PC-3 (cell line): ENCODE measurements at regions not wholly inside any gene's neighbourhood (a gene's known extent, or its start where the extent isn't known, plus 50 kb on each side); places are given as distances from the start of the nearest gene placed in this dataset.

Experiments
- ATAC-seq: fragments of 200-7000 bp; cut with Tn5 transposase; 2 replicates; pipeline ENCODE4 v1.9.1; 2020; ENCODE audit warnings: mild to moderate bottlenecking, moderate library complexity
- BruUV-seq: library from RNA; stranded (reverse); fragments of 400-500 nt; replicated peaks from 2 replicates; lab custom pipeline; 2021; lab: Mats Ljungman, UMichigan
- CTCF ChIA-PET: fragments of 300-600 bp; sonication (Branson Sonifier 250); formaldehyde crosslinking; loops from one replicate; lab custom pipeline; 2022; ENCODE audit warnings: antibody characterized with exemption; lab: Charles Lee
- POLR2A ChIA-PET: fragments of 300-600 bp; sonication (Branson Sonifier 250); formaldehyde crosslinking; loops from one replicate; lab custom pipeline; 2022; ENCODE audit warnings: antibody characterized with exemption; ENCODE audit not compliant: unreplicated experiment; lab: Charles Lee
- DNase-seq: peaks from one replicate; pipeline ENCODE4 v3.0.0-alpha.2; 2015
- H2AFZ ChIP-seq: fragments of 300-600 bp; sonication (generic); 2 replicates; pipeline ENCODE4 v1.6.0; 2016; ENCODE audit warnings: antibody characterized with exemption, low read length
- H3F3A ChIP-seq: fragments of 300-600 bp; sonication (generic); one replicate; pipeline ENCODE4 v1.6.0; 2017; ENCODE audit warnings: antibody characterized with exemption, low read length, control low read depth, mild to moderate bottlenecking; ENCODE audit not compliant: unreplicated experiment
- H3K27ac ChIP-seq: fragments of 300-600 bp; sonication (generic); 2 replicates; pipeline ENCODE4 v1.5.1; 2016; ENCODE audit warnings: mild to moderate bottlenecking, low read length
- H3K27me3 ChIP-seq: fragments of 300-600 bp; sonication (generic); 2 replicates; pipeline ENCODE4 v1.6.1; 2016; ENCODE audit warnings: low read length, mixed read lengths
- H3K36me3 ChIP-seq: fragments of 300-600 bp; sonication (generic); 2 replicates; pipeline ENCODE4 v1.6.1; 2016; ENCODE audit warnings: low read depth, mixed run types, low read length, mixed read lengths
- H3K4me1 ChIP-seq: fragments of 300-600 bp; sonication (generic); 2 replicates; pipeline ENCODE4 v1.5.1; 2016; ENCODE audit warnings: low read length; ENCODE audit not compliant: insufficient read depth
- H3K4me2 ChIP-seq: fragments of 300-600 bp; sonication (generic); 2 replicates; pipeline ENCODE4 v1.6.0; 2016; ENCODE audit warnings: low read length
- H3K4me3 ChIP-seq: fragments of 300-600 bp; sonication (generic); 2 replicates; pipeline ENCODE4 v1.5.1; 2016; ENCODE audit warnings: mild to moderate bottlenecking, low read length, mixed read lengths
- H3K79me2 ChIP-seq: fragments of 300-600 bp; sonication (generic); 2 replicates; pipeline ENCODE4 v1.6.1; 2017; ENCODE audit warnings: low read length, mixed read lengths
- H3K9ac ChIP-seq: fragments of 300-600 bp; sonication (generic); 2 replicates; pipeline ENCODE4 v1.6.0; 2016; ENCODE audit warnings: mild to moderate bottlenecking, low read length
- H3K9me2 ChIP-seq: fragments of 300-600 bp; sonication (generic); replicated peaks from 2 replicates; pipeline ENCODE4 v1.6.1; 2016; ENCODE audit warnings: mixed run types, low read length, mixed read lengths
- H3K9me3 ChIP-seq: fragments of 300-600 bp; sonication (generic); 2 replicates; pipeline ENCODE4 v1.6.1; 2016; ENCODE audit warnings: low read length, mixed read lengths
- H4K20me1 ChIP-seq: fragments of 300-600 bp; sonication (generic); 2 replicates; pipeline ENCODE4 v1.6.1; 2016; ENCODE audit warnings: low read length, mixed read lengths
- EZH2 ChIP-seq: fragments of 300-600 bp; sonication (generic); IDR thresholded peaks from one replicate; pipeline ENCODE4 v1.6.1; 2017; ENCODE audit warnings: antibody characterized with exemption, mild to moderate bottlenecking, low read length; ENCODE audit not compliant: unreplicated experiment
- EZH2phosphoT487 ChIP-seq: fragments of 300-600 bp; sonication (generic); IDR thresholded peaks from 2 replicates; pipeline ENCODE4 v1.6.1; 2018; ENCODE audit warnings: mild to moderate bottlenecking, antibody characterized with exemption, low read length, borderline replicate concordance
- intact Hi-C: fragments of 100-400 bp; cut with micrococcal nuclease; formaldehyde crosslinking; loops from 2 replicates; pipeline ENCODE4 v1.9.0; 2023
- TF ChIP-seq, protein P1 (sequence below): fragments of 300-600 bp; sonication (generic); conservative IDR thresholded peaks from 2 replicates; pipeline ENCODE4 v1.5.1; 2017; ENCODE audit warnings: antibody characterized with exemption, low read depth, mild to moderate bottlenecking, low read length

- POLR2A ChIA-PET, result no interaction called here
- peaks cover 26% of the 10 kb centered on the region for H3K27me3 ChIP-seq
- H4K20me1 ChIP-seq, result no peaks in the 10 kb centered on the region
- BruUV-seq, result no TSS peak
- H3K79me2 ChIP-seq, result no peaks in the 10 kb centered on the region
- H3K4me3 ChIP-seq, result no peak overlapping the region
- CTCF ChIA-PET, result no interaction called here
- H3K4me2 ChIP-seq, result no peak overlapping the region
- no peak for TF ChIP-seq EZH2phosphoT487
- TF ChIP-seq EZH2, result no peak
- intact Hi-C loops, result no loop called here
- no peak overlapping the region for H3K27ac ChIP-seq
- no peaks in the 10 kb centered on the region for H3K4me1 ChIP-seq
- no peaks in the 10 kb centered on the region for H3K9me2 ChIP-seq
- H3K36me3 ChIP-seq, result no peaks in the 10 kb centered on the region
- no peak overlapping the region for H2AFZ ChIP-seq
- H3K9me3 ChIP-seq, result no peaks in the 10 kb centered on the region
- no peak for DNase-seq
- no peaks in the 10 kb centered on the region for H3F3A ChIP-seq
- H3K9ac ChIP-seq, result no peak overlapping the region
- no peak for ATAC-seq
Measured at GRCh38 chr3:152618529-152618928, 216.4 kb upstream of the P2RY1 start.

DNA sequence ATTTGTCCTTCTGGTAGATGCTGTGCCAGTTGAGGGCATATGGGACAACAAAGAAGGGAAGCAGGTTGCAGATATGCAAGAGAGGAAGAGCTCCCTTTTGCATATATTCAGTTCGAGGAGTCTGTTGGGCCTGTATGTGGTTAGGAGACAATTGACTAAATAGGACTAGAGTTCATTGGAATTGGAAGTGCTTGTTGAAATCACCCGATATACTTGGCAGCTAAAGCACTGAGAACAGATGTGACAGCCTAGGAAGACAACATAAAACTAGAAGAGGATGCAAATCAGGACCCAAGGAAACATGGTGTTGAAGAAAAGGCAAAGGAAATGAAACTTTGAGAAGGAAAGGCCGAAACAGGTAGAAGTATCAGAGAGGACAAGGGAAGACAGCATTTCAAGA is 215.2 kb upstream of the P2RY1 start:
- Histone ChIP-seq H3K9ac (no peak overlapping the region), H3K27me3 (peaks cover 36% of the 10 kb centered on the region), H4K20me1 (no peaks in the 10 kb centered on the region), H3K36me3 (no peaks in the 10 kb centered on the region), H3K4me2 (no peak overlapping the region), H2AFZ (no peak overlapping the region), H3K4me1 (no peaks in the 10 kb centered on the region), H3K27ac (no peak overlapping the region), H3K9me3 (no peaks in the 10 kb centered on the region), H3K79me2 (no peaks in the 10 kb centered on the region), H3K4me3 (no peak overlapping the region), H3K9me2 (no peaks in the 10 kb centered on the region), H3F3A (no peaks in the 10 kb centered on the region)
- CTCF ChIA-PET, result interaction anchor here (0.6 kb wide), 1 partner anchor 106 kb away, joined by 3 read pairs; no protein-coding TSS in a partner anchor
- POLR2A ChIA-PET, result no interaction called here
- DNase-seq (no peak), ATAC-seq (no peak)
- BruUV-seq, result no TSS peak
- TF ChIP-seq EZH2 (no peak), EZH2phosphoT487 (no peak)
- TF ChIP-seq, protein P1, sequence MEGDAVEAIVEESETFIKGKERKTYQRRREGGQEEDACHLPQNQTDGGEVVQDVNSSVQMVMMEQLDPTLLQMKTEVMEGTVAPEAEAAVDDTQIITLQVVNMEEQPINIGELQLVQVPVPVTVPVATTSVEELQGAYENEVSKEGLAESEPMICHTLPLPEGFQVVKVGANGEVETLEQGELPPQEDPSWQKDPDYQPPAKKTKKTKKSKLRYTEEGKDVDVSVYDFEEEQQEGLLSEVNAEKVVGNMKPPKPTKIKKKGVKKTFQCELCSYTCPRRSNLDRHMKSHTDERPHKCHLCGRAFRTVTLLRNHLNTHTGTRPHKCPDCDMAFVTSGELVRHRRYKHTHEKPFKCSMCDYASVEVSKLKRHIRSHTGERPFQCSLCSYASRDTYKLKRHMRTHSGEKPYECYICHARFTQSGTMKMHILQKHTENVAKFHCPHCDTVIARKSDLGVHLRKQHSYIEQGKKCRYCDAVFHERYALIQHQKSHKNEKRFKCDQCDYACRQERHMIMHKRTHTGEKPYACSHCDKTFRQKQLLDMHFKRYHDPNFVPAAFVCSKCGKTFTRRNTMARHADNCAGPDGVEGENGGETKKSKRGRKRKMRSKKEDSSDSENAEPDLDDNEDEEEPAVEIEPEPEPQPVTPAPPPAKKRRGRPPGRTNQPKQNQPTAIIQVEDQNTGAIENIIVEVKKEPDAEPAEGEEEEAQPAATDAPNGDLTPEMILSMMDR, result no peak
- intact Hi-C loops, result no loop called here

DNA sequence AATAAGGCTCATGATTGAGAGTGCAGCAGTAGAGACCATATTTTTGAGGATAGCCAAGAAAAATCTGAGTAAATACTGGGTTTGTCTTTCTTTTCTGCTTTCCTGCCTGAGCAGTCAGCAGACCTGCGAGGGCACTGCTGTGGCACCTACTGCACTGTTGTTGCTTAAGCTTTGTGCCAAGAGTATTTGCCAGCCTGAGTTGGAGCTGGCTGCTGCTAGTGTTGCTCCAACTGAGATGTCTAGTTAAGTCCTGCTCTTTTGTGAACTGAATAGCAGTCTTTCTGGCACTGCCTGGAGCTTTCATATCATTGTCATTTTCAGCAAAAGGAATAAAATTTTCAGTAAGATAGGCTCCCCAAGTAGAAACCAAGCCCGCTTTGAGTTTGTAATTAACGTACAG is 214.5 kb upstream of the P2RY1 start:
- peaks cover 42% of the 10 kb centered on the region for H3K27me3 ChIP-seq
- no peak overlapping the region for H3K4me3 ChIP-seq
- no peak overlapping the region for H3K4me2 ChIP-seq
- H4K20me1 ChIP-seq, result no peaks in the 10 kb centered on the region
- TF ChIP-seq EZH2, result no peak
- TF ChIP-seq, protein P1, result no peak
- TF ChIP-seq EZH2phosphoT487, result no peak
- H3K36me3 ChIP-seq, result no peaks in the 10 kb centered on the region
- H3K4me1 ChIP-seq, result no peaks in the 10 kb centered on the region
- no peaks in the 10 kb centered on the region for H3K9me2 ChIP-seq
- ATAC-seq (no peak), DNase-seq (no peak)
- intact Hi-C loops, result no loop called here
- no peaks in the 10 kb centered on the region for H3F3A ChIP-seq
- BruUV-seq, result no TSS peak
- POLR2A ChIA-PET, result no interaction called here
- no peak overlapping the region for H3K9ac ChIP-seq
- CTCF ChIA-PET, result no interaction called here
- H2AFZ ChIP-seq, result no peak overlapping the region
- H3K79me2 ChIP-seq, result no peaks in the 10 kb centered on the region
- H3K9me3 ChIP-seq, result no peaks in the 10 kb centered on the region
- no peak overlapping the region for H3K27ac ChIP-seq
